ENCODE measurements at regions not wholly inside any gene's neighbourhood (a gene's known extent, or its start where the extent isn't known, plus 50 kb on each side); places are given as distances from the start of the nearest gene placed in this dataset.

DNA sequence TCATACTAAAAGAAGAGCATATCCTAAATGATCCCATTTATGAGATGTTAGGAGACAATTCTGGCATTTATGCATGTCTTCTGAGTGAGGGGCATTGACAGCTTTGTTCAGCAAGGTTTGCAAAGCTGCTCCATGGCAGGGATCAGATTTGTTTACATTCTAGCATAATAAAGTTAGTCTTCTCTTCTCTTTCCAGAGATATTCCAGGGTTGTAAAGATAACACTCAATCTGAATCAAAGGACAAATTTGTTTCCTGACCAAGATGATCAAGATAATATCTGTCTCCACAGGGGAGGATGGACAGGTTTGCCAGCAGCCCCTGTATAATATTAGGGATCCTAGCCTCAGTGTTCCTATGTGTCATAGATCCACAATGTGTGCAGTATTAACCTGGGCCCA, 77.5 kb upstream of the ZC3H12C start:
- TF ChIP-seq POLR2AphosphoS5 (IDR thresholded peaks at IDR 0.05) = no peak
- TF ChIP-seq, protein P1, sequence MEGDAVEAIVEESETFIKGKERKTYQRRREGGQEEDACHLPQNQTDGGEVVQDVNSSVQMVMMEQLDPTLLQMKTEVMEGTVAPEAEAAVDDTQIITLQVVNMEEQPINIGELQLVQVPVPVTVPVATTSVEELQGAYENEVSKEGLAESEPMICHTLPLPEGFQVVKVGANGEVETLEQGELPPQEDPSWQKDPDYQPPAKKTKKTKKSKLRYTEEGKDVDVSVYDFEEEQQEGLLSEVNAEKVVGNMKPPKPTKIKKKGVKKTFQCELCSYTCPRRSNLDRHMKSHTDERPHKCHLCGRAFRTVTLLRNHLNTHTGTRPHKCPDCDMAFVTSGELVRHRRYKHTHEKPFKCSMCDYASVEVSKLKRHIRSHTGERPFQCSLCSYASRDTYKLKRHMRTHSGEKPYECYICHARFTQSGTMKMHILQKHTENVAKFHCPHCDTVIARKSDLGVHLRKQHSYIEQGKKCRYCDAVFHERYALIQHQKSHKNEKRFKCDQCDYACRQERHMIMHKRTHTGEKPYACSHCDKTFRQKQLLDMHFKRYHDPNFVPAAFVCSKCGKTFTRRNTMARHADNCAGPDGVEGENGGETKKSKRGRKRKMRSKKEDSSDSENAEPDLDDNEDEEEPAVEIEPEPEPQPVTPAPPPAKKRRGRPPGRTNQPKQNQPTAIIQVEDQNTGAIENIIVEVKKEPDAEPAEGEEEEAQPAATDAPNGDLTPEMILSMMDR (IDR thresholded peaks at IDR 0.05) = no peak
- TF ChIP-seq POLR2A (IDR thresholded peaks at IDR 0.05) = no peak
- no peak for TF ChIP-seq EP300 (IDR thresholded peaks at IDR 0.05; ENCODE audit: low read depth)
- peaks cover 0 to 3% (median 0%) of the 10 kb centered on the region in 4 donors for H3K4me1 ChIP-seq
- H3K27ac ChIP-seq = no peak overlapping the region
- H3K36me3 ChIP-seq = no peaks in the 10 kb centered on the region
- H3K9me3 ChIP-seq = peaks cover 4 to 9% of the 10 kb centered on the region in 2 donors
- in situ Hi-C loops (cut with MboI; ENCODE audit: low pct_ligation_motif_present in 1 of 4, low pct_unique_long_range_greater_than_20kb in 1 of 4, low sequenced_read_pairs in 3 of 4) (no loop called here), intact Hi-C loops (cut with DNase I; ENCODE audit: low total_unique reads) (no loop called here)
- no peak for DNase-seq
- no peaks in the 10 kb centered on the region for H3K27me3 ChIP-seq
- H3K4me3 ChIP-seq = no peak overlapping the region

DNA sequence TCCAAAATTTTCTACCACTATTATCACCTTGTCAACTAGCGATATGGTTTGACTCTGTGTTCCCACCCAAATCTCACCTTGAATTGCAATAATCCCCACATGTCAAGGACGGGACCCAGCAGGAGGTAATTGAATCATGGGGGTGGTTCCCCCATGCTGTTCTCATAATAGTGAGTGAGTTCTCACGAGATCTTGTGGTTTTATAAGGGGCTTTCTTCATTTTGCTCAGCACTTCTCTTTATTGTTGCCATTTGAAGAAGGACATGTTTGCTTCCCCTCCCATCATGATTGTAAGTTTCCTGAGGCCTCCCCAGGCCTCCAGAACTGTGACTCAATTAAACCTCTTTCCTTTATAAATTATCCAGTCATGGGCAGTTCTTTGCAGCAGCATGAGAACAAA, 73.5 kb upstream of the ZC3H12C start:
- in situ Hi-C loops (cut with MboI; ENCODE audit: low pct_ligation_motif_present in 1 of 4, low pct_unique_long_range_greater_than_20kb in 1 of 4, low sequenced_read_pairs in 3 of 4) = no loop called here
- no peaks in the 10 kb centered on the region for H3K9me3 ChIP-seq
- 63 to 67% methylated on average over 3 of the region's 3 CpGs for WGBS, 2 donors (ENCODE audit: low coverage in 1 of 2)
- TF ChIP-seq POLR2AphosphoS5 (IDR thresholded peaks at IDR 0.05) = no peak
- TF ChIP-seq EP300 (IDR thresholded peaks at IDR 0.05; ENCODE audit: low read depth) = no peak
- H3K27ac ChIP-seq = no peak overlapping the region
- DNase-seq = no peak
- intact Hi-C loops (cut with DNase I; ENCODE audit: low total_unique reads) = no loop called here
- H3K4me1 ChIP-seq = peaks cover 0 to 3% (median 0%) of the 10 kb centered on the region in 4 donors
- no peaks in the 10 kb centered on the region for H3K27me3 ChIP-seq
- H3K4me3 ChIP-seq = no peak overlapping the region
- H3K36me3 ChIP-seq = no peaks in the 10 kb centered on the region

DNA sequence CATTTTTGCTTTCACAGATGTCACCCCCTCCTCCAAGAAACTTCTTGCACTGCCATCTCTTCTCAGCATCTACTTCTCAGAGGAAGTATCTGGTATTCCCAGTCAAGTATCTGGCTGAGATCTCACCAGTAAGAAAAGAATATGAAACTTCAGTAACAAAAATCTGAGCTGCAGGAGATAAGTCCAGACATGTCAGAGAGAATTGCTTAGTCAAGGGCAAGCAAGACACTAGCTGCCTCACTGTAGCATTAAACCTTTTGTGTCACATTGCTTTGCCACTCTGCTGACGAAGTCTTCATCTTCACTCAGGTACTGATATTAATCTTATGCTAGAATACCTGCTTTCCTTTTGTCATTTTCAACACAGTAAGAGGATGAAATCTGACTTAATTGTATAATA, 70.6 kb upstream of the ZC3H12C start:
- Histone ChIP-seq H3K4me3 (no peak overlapping the region), H3K36me3 (no peaks in the 10 kb centered on the region), H3K9me3 (no peaks in the 10 kb centered on the region), H3K27me3 (no peaks in the 10 kb centered on the region), H3K27ac (no peak overlapping the region), H3K4me1 (no peaks in the 10 kb centered on the region)
- WGBS, 2 donors (ENCODE audit: low coverage in 1 of 2) = 70 to 86% methylated on average over 1 of the region's 1 CpG
- in situ Hi-C loops (cut with MboI; ENCODE audit: low pct_ligation_motif_present in 1 of 4, low pct_unique_long_range_greater_than_20kb in 1 of 4, low sequenced_read_pairs in 3 of 4) = no loop called here
- TF ChIP-seq, protein P1 (IDR thresholded peaks at IDR 0.05) = no peak
- no peak for TF ChIP-seq POLR2A (IDR thresholded peaks at IDR 0.05)
- intact Hi-C loops (cut with DNase I; ENCODE audit: low total_unique reads) = no loop called here
- no peak for DNase-seq

DNA sequence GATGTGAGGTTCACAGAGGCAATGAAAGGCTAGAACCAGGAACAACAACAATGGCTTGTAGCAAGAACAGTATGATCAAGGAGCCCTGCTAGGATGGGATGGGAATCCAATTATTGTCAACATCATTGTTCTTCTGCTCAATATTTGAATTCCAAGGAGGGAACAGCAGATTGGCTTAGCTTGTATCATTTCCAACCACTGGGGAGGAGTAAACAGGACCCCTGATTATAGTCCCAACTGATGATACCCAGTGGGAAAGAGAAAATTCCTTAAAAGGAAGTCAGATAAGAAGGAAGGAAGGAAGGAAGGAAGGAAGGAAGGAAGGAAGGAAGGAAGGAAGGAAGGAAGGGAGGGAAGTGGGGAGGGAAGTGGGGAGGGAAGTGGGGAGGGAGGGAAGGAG, 69.5 kb upstream of the ZC3H12C start:
- no peaks in the 10 kb centered on the region for H3K9me3 ChIP-seq
- no peaks in the 10 kb centered on the region for H3K36me3 ChIP-seq
- no peaks in the 10 kb centered on the region for H3K27me3 ChIP-seq
- H3K4me1 ChIP-seq = no peaks in the 10 kb centered on the region
- TF ChIP-seq POLR2AphosphoS5 (IDR thresholded peaks at IDR 0.05) (no peak), POLR2A (IDR thresholded peaks at IDR 0.05) (no peak), EP300 (IDR thresholded peaks at IDR 0.05; ENCODE audit: low read depth) (no peak)
- TF ChIP-seq, protein P1 (IDR thresholded peaks at IDR 0.05) = no peak
- H3K27ac ChIP-seq = no peak overlapping the region
- in situ Hi-C loops (cut with MboI; ENCODE audit: low pct_ligation_motif_present in 1 of 4, low pct_unique_long_range_greater_than_20kb in 1 of 4, low sequenced_read_pairs in 3 of 4) (no loop called here), intact Hi-C loops (cut with DNase I; ENCODE audit: low total_unique reads) (no loop called here)
- DNase-seq = no peak
- no peak overlapping the region for H3K4me3 ChIP-seq

DNA sequence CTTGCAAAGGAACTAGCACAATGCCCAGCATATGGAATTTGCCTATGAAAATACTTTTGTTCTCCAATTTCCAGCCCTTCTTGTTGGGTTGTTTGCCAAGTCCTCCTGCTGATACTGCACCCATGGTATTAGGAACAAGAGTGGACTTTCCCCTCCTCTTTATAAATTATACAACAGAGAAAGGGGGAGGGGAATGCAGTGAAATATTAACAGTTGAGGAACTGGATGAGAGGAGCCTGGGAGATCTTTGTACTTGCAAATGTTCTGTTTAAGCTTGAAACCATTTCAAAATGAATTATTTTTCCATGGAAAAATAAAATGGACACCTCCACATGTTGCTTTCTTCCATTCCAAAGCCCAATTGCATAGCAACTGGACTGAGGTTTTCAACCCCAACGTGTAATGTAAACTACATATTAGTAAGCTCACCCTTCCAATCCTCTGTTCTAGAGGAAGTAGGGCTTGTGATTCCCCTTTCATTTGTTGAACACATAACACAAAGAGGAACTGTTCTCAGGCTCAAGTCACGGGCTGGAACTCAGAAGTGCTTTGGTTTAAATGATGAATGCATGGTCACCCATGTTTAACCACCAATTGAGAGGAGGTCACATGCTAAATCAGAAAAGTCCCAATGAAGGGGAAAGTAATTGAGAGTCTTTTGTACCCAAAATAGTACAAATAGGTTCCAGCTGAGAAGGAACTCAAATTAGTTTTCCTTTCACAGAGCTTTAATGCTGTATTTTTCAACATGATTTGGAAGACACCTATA, 66.2 kb upstream of the ZC3H12C start:
- no peak for DNase-seq
- intact Hi-C loops (cut with DNase I; ENCODE audit: low total_unique reads) (no loop called here), in situ Hi-C loops (cut with MboI; ENCODE audit: low pct_ligation_motif_present in 1 of 4, low pct_unique_long_range_greater_than_20kb in 1 of 4, low sequenced_read_pairs in 3 of 4) (no loop called here)
- no peaks in the 10 kb centered on the region for H3K27me3 ChIP-seq
- TF ChIP-seq POLR2A (IDR thresholded peaks at IDR 0.05) (no peak), EP300 (IDR thresholded peaks at IDR 0.05; ENCODE audit: low read depth) (no peak), POLR2AphosphoS5 (IDR thresholded peaks at IDR 0.05) (no peak)
- TF ChIP-seq, protein P1 (IDR thresholded peaks at IDR 0.05) = no peak
- no peaks in the 10 kb centered on the region for H3K36me3 ChIP-seq
- H3K9me3 ChIP-seq = no peaks in the 10 kb centered on the region
- no peak overlapping the region for H3K4me3 ChIP-seq
- H3K27ac ChIP-seq = no peak overlapping the region
- WGBS, 2 donors (ENCODE audit: low coverage in 1 of 2) = 36 to 49% methylated on average over 2 of the region's 2 CpGs
- no peaks in the 10 kb centered on the region for H3K4me1 ChIP-seq
